ENCODE measurements at regions not wholly inside any gene's neighbourhood (a gene's known extent, or its start where the extent isn't known, plus 50 kb on each side); places are given as distances from the start of the nearest gene placed in this dataset.

- Histone ChIP-seq H3K36me3 (no peaks in the 10 kb centered on the region), H3K4me3 (no peak overlapping the region), H3K4me1 (peaks cover 17% of the 10 kb centered on the region), H3K27me3 (ENCODE audit: low read depth) (peaks cover 60% of the 10 kb centered on the region), H3K9me3 (replicated peaks) (no peaks in the 10 kb centered on the region), H3K27ac (replicated peaks) (no peak overlapping the region)
- TF ChIP-seq, protein P1, sequence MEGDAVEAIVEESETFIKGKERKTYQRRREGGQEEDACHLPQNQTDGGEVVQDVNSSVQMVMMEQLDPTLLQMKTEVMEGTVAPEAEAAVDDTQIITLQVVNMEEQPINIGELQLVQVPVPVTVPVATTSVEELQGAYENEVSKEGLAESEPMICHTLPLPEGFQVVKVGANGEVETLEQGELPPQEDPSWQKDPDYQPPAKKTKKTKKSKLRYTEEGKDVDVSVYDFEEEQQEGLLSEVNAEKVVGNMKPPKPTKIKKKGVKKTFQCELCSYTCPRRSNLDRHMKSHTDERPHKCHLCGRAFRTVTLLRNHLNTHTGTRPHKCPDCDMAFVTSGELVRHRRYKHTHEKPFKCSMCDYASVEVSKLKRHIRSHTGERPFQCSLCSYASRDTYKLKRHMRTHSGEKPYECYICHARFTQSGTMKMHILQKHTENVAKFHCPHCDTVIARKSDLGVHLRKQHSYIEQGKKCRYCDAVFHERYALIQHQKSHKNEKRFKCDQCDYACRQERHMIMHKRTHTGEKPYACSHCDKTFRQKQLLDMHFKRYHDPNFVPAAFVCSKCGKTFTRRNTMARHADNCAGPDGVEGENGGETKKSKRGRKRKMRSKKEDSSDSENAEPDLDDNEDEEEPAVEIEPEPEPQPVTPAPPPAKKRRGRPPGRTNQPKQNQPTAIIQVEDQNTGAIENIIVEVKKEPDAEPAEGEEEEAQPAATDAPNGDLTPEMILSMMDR (IDR thresholded peaks at IDR 0.05; ENCODE audit: borderline replicate concordance) = no peak
- intact Hi-C loops (cut with micrococcal nuclease) = no loop called here
- DNase-seq = no peak
Observed at GRCh38 chr9:38138276-38138675, 69.2 kb upstream of the SHB start.

DNA sequence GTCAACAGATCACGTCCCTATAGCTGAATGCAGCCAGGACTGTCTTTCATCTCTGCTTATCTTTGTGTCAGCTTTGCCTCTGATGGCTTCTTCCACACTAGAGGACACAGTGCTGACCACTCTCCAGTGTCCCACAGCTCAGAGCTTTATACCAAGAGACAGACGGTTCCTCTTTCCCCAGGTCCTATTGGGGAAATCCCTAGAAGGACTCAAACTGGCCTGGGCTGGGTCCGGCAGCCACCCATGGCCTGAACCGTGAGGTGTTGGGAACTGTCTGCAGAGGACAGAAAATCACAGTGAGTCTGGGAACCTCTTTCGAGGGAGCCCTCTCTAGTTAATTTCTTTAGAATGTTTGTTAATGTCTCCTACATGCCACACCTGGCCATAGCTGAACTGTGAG, 68.3 kb upstream of the SHB start:
- Histone ChIP-seq H3K36me3 (no peaks in the 10 kb centered on the region), H3K9me3 (replicated peaks) (no peaks in the 10 kb centered on the region), H3K4me3 (no peak overlapping the region), H3K27me3 (ENCODE audit: low read depth) (peaks cover 51% of the 10 kb centered on the region), H3K4me1 (peaks cover 13% of the 10 kb centered on the region), H3K27ac (replicated peaks) (no peak overlapping the region)
- TF ChIP-seq, protein P1 (IDR thresholded peaks at IDR 0.05; ENCODE audit: borderline replicate concordance) = no peak
- intact Hi-C loops (cut with micrococcal nuclease) = no loop called here
- no peak for DNase-seq

DNA sequence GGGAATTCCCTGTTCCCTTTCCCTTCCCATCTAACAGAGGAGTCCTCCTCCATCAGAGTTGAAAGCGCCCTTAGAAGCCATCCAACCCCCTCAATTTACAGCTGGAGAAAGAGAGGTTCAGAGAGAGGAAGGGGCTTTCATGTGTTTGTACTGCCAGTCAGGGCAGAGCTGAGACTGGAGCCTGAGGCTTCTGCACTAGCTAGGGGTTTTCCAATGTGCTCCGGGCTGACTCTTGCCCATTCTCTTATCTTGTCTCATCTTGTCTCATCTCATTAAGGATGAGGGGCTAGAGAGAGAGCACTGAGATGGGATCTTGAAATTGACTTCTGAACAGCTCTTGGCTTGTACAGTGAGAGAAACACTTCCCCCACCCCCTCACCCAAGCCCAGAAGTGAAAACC, 67.4 kb upstream of the SHB start:
- TF ChIP-seq, protein P1 (IDR thresholded peaks at IDR 0.05; ENCODE audit: borderline replicate concordance) = no peak

DNA sequence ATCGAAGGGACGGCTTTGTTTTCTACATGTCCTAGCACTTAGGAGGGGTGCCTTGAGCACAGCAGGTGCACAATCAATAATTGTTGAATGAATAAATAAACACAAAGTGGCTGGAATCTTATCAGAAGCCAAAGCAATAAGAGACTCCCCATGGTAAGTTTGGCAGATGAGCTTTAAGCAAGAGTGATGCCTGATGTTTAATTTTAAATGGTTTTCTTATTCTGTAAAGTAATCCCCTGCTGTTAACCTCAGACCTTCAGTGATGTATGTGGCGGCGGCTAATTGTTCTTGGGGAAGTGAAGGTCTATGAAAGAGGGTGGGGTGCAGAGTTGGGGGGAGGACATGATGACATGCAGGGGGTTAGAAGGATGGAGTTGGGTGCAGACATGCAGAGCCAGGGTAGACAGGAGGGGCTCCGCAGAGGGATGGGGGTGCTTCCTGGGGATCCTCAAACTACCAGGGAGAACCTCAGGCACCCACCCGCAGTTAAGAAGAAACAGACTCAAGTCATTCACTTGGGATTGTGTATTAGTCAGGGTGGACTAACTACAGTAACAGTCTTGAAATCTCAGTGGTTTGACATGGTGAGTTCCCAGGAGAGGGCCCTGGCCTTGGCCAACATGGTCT, 65.7 kb upstream of the SHB start:
- intact Hi-C loops (cut with micrococcal nuclease) = no loop called here
- H3K27ac ChIP-seq (replicated peaks) = no peak overlapping the region
- no peak overlapping the region for H3K4me3 ChIP-seq
- H3K9me3 ChIP-seq (replicated peaks) = no peaks in the 10 kb centered on the region
- H3K27me3 ChIP-seq (ENCODE audit: low read depth) = peaks cover 29% of the 10 kb centered on the region
- no peaks in the 10 kb centered on the region for H3K4me1 ChIP-seq
- no peak for DNase-seq
- TF ChIP-seq, protein P1 (IDR thresholded peaks at IDR 0.05; ENCODE audit: borderline replicate concordance) = no peak
- H3K36me3 ChIP-seq = no peaks in the 10 kb centered on the region

More for the DNA sequence above, 67.4 kb upstream of the SHB start:
- H3K27ac ChIP-seq (replicated peaks) = no peak overlapping the region
- intact Hi-C loops (cut with micrococcal nuclease) = no loop called here
- H3K4me1 ChIP-seq = peaks cover 3% of the 10 kb centered on the region
- H3K36me3 ChIP-seq = no peaks in the 10 kb centered on the region
- H3K27me3 ChIP-seq (ENCODE audit: low read depth) = peaks cover 46% of the 10 kb centered on the region
- no peak for DNase-seq
- no peaks in the 10 kb centered on the region for H3K9me3 ChIP-seq (replicated peaks)
- no peak overlapping the region for H3K4me3 ChIP-seq

GRCh38 chr9:38133595-38133994, 64.6 kb upstream of the SHB start:
- Histone ChIP-seq H3K4me3 (no peak overlapping the region), H3K9me3 (replicated peaks) (no peaks in the 10 kb centered on the region), H3K4me1 (no peaks in the 10 kb centered on the region), H3K27ac (replicated peaks) (no peak overlapping the region), H3K36me3 (no peaks in the 10 kb centered on the region), H3K27me3 (ENCODE audit: low read depth) (peaks cover 19% of the 10 kb centered on the region)
- TF ChIP-seq, protein P1 (IDR thresholded peaks at IDR 0.05; ENCODE audit: borderline replicate concordance) = no peak
- DNase-seq = no peak
- intact Hi-C loops (cut with micrococcal nuclease) = no loop called here

Measured in left ventricle myocardium inferior (tissue), 1 donor.